ENCODE measurements at regions not wholly inside any gene's neighbourhood (a gene's known extent, or its start where the extent isn't known, plus 50 kb on each side); places are given as distances from the start of the nearest gene placed in this dataset.

DNA sequence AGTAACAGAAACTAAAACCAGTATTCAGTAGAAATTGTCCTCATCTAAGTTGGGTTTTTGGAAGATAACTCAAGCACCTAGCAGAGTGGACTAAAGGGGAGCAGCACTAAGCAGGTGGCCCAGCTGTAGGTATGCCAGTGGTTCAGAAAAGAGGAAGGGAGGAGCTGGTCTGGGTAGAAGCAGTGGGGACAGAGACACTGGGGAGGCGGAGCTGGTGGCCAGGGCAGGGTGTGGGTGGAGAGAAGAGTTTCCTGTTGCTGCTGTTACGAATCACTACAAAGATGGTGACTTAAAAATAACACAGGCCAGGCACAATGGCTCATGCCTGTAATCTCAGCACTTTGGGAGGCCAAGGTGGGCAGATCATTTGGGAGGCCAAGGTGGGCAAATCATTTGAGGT, 136.2 kb downstream of the WDR11 start:
- TF ChIP-seq EZH2phosphoT487 (IDR thresholded peaks at IDR 0.05; ENCODE audit: low read depth, severe bottlenecking, unreplicated experiment): no peak
- TF ChIP-seq CTCF (IDR thresholded peaks at IDR 0.05; ENCODE audit: poor library complexity): no peak
